IMR-90 (cell line): ENCODE measurements at regions not wholly inside any gene's neighbourhood (a gene's known extent, or its start where the extent isn't known, plus 50 kb on each side); places are given as distances from the start of the nearest gene placed in this dataset.

Source experiments
- ATAC-seq: fragments of 200-7000 bp; cut with Tn5 transposase; 2 replicates; pipeline ENCODE4 v1.9.1; 2020; ENCODE audit warnings: low read depth, mild to moderate bottlenecking, moderate library complexity
- BruUV-seq: library from RNA; stranded (reverse); fragments of 400-500 nt; replicated peaks from 2 replicates; lab custom pipeline; 2021; lab: Mats Ljungman, UMichigan
- CTCF ChIA-PET: fragments of 300-600 bp; formaldehyde crosslinking; extraction: SDS; loops from one replicate; lab custom pipeline; 2021; ENCODE audit warnings: antibody characterized with exemption; lab: Yijun Ruan, JAX
- POLR2A ChIA-PET: fragments of 300-600 bp; sonication (Branson Sonifier 250); formaldehyde crosslinking; loops from one replicate; lab custom pipeline; 2022; ENCODE audit warnings: antibody characterized with exemption; ENCODE audit not compliant: unreplicated experiment; lab: Charles Lee
- DNase-seq: peaks from one replicate; pipeline ENCODE4 v3.0.0; 2013
- H2AFZ ChIP-seq: replicated peaks from 2 replicates; pipeline ENCODE3; 2013; ENCODE audit warnings: low read length, mild to moderate bottlenecking; ENCODE audit not compliant: poor library complexity
- H2AK5ac ChIP-seq: 2 replicates; pipeline ENCODE4 v1.6.1; 2013; ENCODE audit warnings: low read depth, low read length, inconsistent platforms
- H2AK9ac ChIP-seq: replicated peaks from 2 replicates; pipeline ENCODE3; 2013; ENCODE audit warnings: mild to moderate bottlenecking, low read depth, low read length, moderate library complexity; ENCODE audit not compliant: poor library complexity
- H2BK120ac ChIP-seq: 2 replicates; pipeline ENCODE4 v1.6.1; 2013; ENCODE audit warnings: low read depth, low read length, inconsistent platforms
- H2BK15ac ChIP-seq: 3 replicates; pipeline ENCODE4 v1.6.1; 2013; ENCODE audit warnings: low read depth, low read length, inconsistent platforms
- H2BK20ac ChIP-seq: 2 replicates; pipeline ENCODE4 v1.6.1; 2013; ENCODE audit warnings: low read depth, mild to moderate bottlenecking, inconsistent platforms, low read length, moderate library complexity
- H2BK5ac ChIP-seq: 2 replicates; pipeline ENCODE4 v1.6.1; 2013; ENCODE audit warnings: mild to moderate bottlenecking, low read depth, low read length, inconsistent platforms; ENCODE audit not compliant: poor library complexity, severe bottlenecking
- H3K14ac ChIP-seq: replicated peaks from 2 replicates; pipeline ENCODE4 v1.6.1; 2013; ENCODE audit warnings: low read depth, low read length, inconsistent platforms
- H3K18ac ChIP-seq: 2 replicates; pipeline ENCODE4 v1.6.1; 2013; ENCODE audit warnings: low read depth, low read length, control low read depth
- H3K23ac ChIP-seq: 2 replicates; pipeline ENCODE4 v1.6.1; 2013; ENCODE audit warnings: low read depth, low read length, inconsistent platforms
- H3K27ac ChIP-seq: 2 replicates; pipeline ENCODE4 v1.5.1; 2013; ENCODE audit warnings: mild to moderate bottlenecking, control low read depth, low read length; ENCODE audit not compliant: insufficient read depth
- H3K27me3 ChIP-seq: 2 replicates; pipeline ENCODE4 v1.6.1; 2013; ENCODE audit warnings: low read length; ENCODE audit not compliant: control insufficient read depth, insufficient read depth
- H3K36me3 ChIP-seq: 2 replicates; pipeline ENCODE4 v1.6.1; 2013; ENCODE audit warnings: low read length, mixed read lengths; ENCODE audit not compliant: control insufficient read depth, insufficient read depth
- H3K4ac ChIP-seq: 2 replicates; pipeline ENCODE4 v1.6.1; 2013; ENCODE audit warnings: low read depth, low read length, inconsistent platforms
- H3K4me1 ChIP-seq: 2 replicates; pipeline ENCODE4 v1.6.1; 2013; ENCODE audit warnings: low read length, mixed read lengths; ENCODE audit not compliant: control insufficient read depth, insufficient read depth
- H3K4me2 ChIP-seq: 2 replicates; pipeline ENCODE4 v1.6.1; 2013; ENCODE audit warnings: low read depth, mild to moderate bottlenecking, control low read depth, low read length, moderate library complexity
- H3K4me3 ChIP-seq: 2 replicates; pipeline ENCODE4 v1.5.1; 2013; ENCODE audit warnings: low read depth, mild to moderate bottlenecking, control low read depth, low read length, moderate library complexity; ENCODE audit not compliant: insufficient read depth
- H3K56ac ChIP-seq: 2 replicates; pipeline ENCODE4 v1.6.1; 2013; ENCODE audit warnings: low read length, inconsistent platforms; ENCODE audit not compliant: insufficient read depth; ENCODE audit errors: extremely low read depth
- H3K79me1 ChIP-seq, 2 experiments: 2 replicates each; pipeline ENCODE4 v1.6.1; 2013; ENCODE audit warnings: low read length in 2 of 2, inconsistent platforms in 1 of 2, low read depth in 1 of 2
- H3K9ac ChIP-seq: 2 replicates; pipeline ENCODE4 v1.6.1; 2013; ENCODE audit warnings: low read depth, low read length, control low read depth
- H3K9me1 ChIP-seq: 2 replicates; pipeline ENCODE4 v1.6.1; 2013; ENCODE audit warnings: low read length, inconsistent platforms; ENCODE audit not compliant: insufficient read depth
- H3K9me3 ChIP-seq: 2 replicates; pipeline ENCODE4 v1.6.1; 2013; ENCODE audit warnings: low read length; ENCODE audit not compliant: control insufficient read depth, insufficient read depth
- H4K20me1 ChIP-seq: 2 replicates; pipeline ENCODE4 v1.6.1; 2013; ENCODE audit warnings: low read length, inconsistent platforms; ENCODE audit not compliant: insufficient read depth
- H4K5ac ChIP-seq: 2 replicates; pipeline ENCODE4 v1.6.1; 2013; ENCODE audit warnings: mild to moderate bottlenecking, low read depth, low read length, control low read depth
- H4K8ac ChIP-seq, 2 experiments: 2 replicates each; pipeline ENCODE4 v1.6.1; 2013; ENCODE audit warnings: low read depth in 2 of 2, low read length in 2 of 2, control low read depth in 1 of 2, inconsistent platforms in 1 of 2
- H4K91ac ChIP-seq: 2 replicates; pipeline ENCODE4 v1.6.1; 2013; ENCODE audit warnings: low read depth, low read length, inconsistent platforms; ENCODE audit not compliant: insufficient read depth
- BHLHE40 ChIP-seq: fragments of 150-350 bp; IDR thresholded peaks from 2 replicates; pipeline ENCODE4 v1.6.1; 2016; ENCODE audit warnings: mild to moderate bottlenecking, low read depth, low read length
- CEBPB ChIP-seq: IDR thresholded peaks from 2 replicates; pipeline ENCODE4 v1.6.1; 2012; ENCODE audit warnings: low read depth, low read length, improper control_type of control experiment
- FOS ChIP-seq: fragments of 150-350 bp; IDR thresholded peaks from 2 replicates; pipeline ENCODE4 v1.6.1; 2016; ENCODE audit warnings: low read depth, low read length
- MAFK ChIP-seq: IDR thresholded peaks from 2 replicates; pipeline ENCODE4 v1.6.1; 2012; ENCODE audit warnings: low read depth, low read length, improper control_type of control experiment
- MAZ ChIP-seq: IDR thresholded peaks from 2 replicates; pipeline ENCODE4 v1.6.1; 2012; ENCODE audit warnings: low read depth, mild to moderate bottlenecking, low read length, improper control_type of control experiment, moderate library complexity, borderline replicate concordance
- MXI1 ChIP-seq: IDR thresholded peaks from 2 replicates; pipeline ENCODE4 v1.6.1; 2012; ENCODE audit warnings: low read depth, mild to moderate bottlenecking, low read length, moderate library complexity, borderline replicate concordance
- NFE2L2 ChIP-seq: fragments of 150-350 bp; IDR thresholded peaks from 2 replicates; pipeline ENCODE4 v1.6.1; 2016; ENCODE audit warnings: low read depth, mild to moderate bottlenecking, low read length
- RAD21 ChIP-seq: IDR thresholded peaks from 2 replicates; pipeline ENCODE4 v1.6.1; 2012; ENCODE audit warnings: low read length, improper control_type of control experiment
- RCOR1 ChIP-seq: IDR thresholded peaks from 2 replicates; pipeline ENCODE4 v1.6.1; 2012; ENCODE audit warnings: mild to moderate bottlenecking, low read length, improper control_type of control experiment; ENCODE audit not compliant: insufficient replicate concordance
- RFX5 ChIP-seq: IDR thresholded peaks from 2 replicates; pipeline ENCODE4 v1.8.0; 2012; ENCODE audit warnings: low read depth, mild to moderate bottlenecking, low read length, moderate library complexity
- SMC3 ChIP-seq: fragments of 150-350 bp; IDR thresholded peaks from 2 replicates; pipeline ENCODE4 v1.6.1; 2016; ENCODE audit warnings: low read depth, mild to moderate bottlenecking, antibody characterized with exemption, low read length, moderate library complexity
- WGBS, 2 experiments: methylation state at CpG; one replicate each; pipeline versions ENCODE4 v1.1.5 to v1.1.7; 2013; ENCODE audit warnings: missing lambda C conversion rate in 2 of 2; ENCODE audit not compliant: insufficient read length in 1 of 2; ENCODE audit errors: extremely low coverage in 2 of 2; 5-methylcytosine and 5-hydroxymethylcytosine counted together
- dilution Hi-C: fragments of 300-500 bp; cut with HindIII; formaldehyde crosslinking; loops from one replicate; pipeline ENCODE4 v1.14.3; 2018; ENCODE audit warnings: low sequenced_read_pairs; ENCODE audit not compliant: unreplicated experiment
- in situ Hi-C: fragments of 300-500 bp; cut with MboI; formaldehyde crosslinking; loops from 3 replicates; pipeline ENCODE4 v1.14.3; 2019; ENCODE audit warnings: low sequenced_read_pairs, inconsistent platforms, mixed read lengths
- intact Hi-C: fragments of 100-400 bp; cut with micrococcal nuclease; formaldehyde crosslinking; loops from 2 replicates; pipeline ENCODE4 v1.10.0; 2022
- TF ChIP-seq, protein P1 (sequence below): fragments of 150-350 bp; IDR thresholded peaks from 2 replicates; pipeline ENCODE4 v1.6.1; 2016; ENCODE audit warnings: low read depth, mild to moderate bottlenecking, low read length, moderate library complexity, borderline replicate concordance

GRCh38 chr9:115989831-115990230, 163.8 kb upstream of the PAPPA start:
- Histone ChIP-seq H2BK5ac (peak overlapping the region; percentile 21), H2AK9ac (peak overlapping the region; percentile 75), H3K4me3 (no peak overlapping the region), H3K4me1 (peaks cover 15% of the 10 kb centered on the region), H3K36me3 (no peaks in the 10 kb centered on the region), H4K5ac (no peak overlapping the region; the same call in 1 of the 2 replicates), H2AK5ac (no peak overlapping the region), H2BK15ac (peak overlapping the region; percentile 88), H4K91ac (peak overlapping the region; percentile 38; the same call in 1 of the 2 replicates), H3K9me3 (no peaks in the 10 kb centered on the region), H3K56ac (no peak overlapping the region), H3K9me1 (peaks cover 7% of the 10 kb centered on the region; the same call in 1 of the 2 replicates), H3K18ac (peak overlapping the region; percentile 77), H3K27me3 (no peaks in the 10 kb centered on the region), H3K27ac (no peak overlapping the region), H3K79me1 (no peaks in the 10 kb centered on the region), H4K20me1 (no peaks in the 10 kb centered on the region), H4K8ac (peak overlapping the region in 1 of 2 experiments; percentile 40; a peak in 1 of 4 replicates), H3K4me2 (no peak overlapping the region), H3K9ac (no peak overlapping the region), H2AFZ (no peak overlapping the region), H2BK120ac (peak overlapping the region; percentile 30; the same call in 1 of the 2 replicates), H3K23ac (no peak overlapping the region), H3K14ac (no peak overlapping the region), H3K4ac (no peak overlapping the region; the same call in 1 of the 2 replicates), H2BK20ac (peak overlapping the region; percentile 54)
- dilution Hi-C loops (no loop called here), intact Hi-C loops (loop anchor here (10.0 kb wide), 1 partner anchor 295 kb away; no protein-coding TSS in a partner anchor), in situ Hi-C loops (no loop called here)
- TF ChIP-seq MAFK: no peak
- no peak for TF ChIP-seq RCOR1
- TF ChIP-seq MAZ: no peak
- TF ChIP-seq RFX5: no peak
- no peak for TF ChIP-seq CEBPB
- TF ChIP-seq SMC3: no peak
- TF ChIP-seq FOS: no peak
- no peak for TF ChIP-seq MXI1
- TF ChIP-seq, protein P1, sequence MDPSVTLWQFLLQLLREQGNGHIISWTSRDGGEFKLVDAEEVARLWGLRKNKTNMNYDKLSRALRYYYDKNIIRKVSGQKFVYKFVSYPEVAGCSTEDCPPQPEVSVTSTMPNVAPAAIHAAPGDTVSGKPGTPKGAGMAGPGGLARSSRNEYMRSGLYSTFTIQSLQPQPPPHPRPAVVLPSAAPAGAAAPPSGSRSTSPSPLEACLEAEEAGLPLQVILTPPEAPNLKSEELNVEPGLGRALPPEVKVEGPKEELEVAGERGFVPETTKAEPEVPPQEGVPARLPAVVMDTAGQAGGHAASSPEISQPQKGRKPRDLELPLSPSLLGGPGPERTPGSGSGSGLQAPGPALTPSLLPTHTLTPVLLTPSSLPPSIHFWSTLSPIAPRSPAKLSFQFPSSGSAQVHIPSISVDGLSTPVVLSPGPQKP: no peak
- no peak for TF ChIP-seq NFE2L2
- TF ChIP-seq RAD21: no peak
- no peak for TF ChIP-seq BHLHE40
- DNase-seq (no peak), ATAC-seq (no peak)
- ChIA-PET CTCF (no interaction called here), POLR2A (no interaction called here)
- WGBS, 2 experiments: 96% methylated on average over 3 of the region's 4 CpGs; no CpG with 5 or more reads in 1 of the 2 experiments
- no TSS peak for BruUV-seq
